H54 (cell line): ENCODE measurements at regions not wholly inside any gene's neighbourhood (a gene's known extent, or its start where the extent isn't known, plus 50 kb on each side); places are given as distances from the start of the nearest gene placed in this dataset.
"Not testable (repeated sequence)": the region's sequence is repeated elsewhere in the genome, so short reads cannot be mapped to it uniquely, and the experiment has no call there.

Source experiments
- DNase-seq: peaks from one replicate; pipeline ENCODE4 v3.0.0; 2011; ENCODE audit warnings: low spot score, mixed read lengths; ENCODE audit not compliant: insufficient read length
- FAIRE-seq: peaks from 3 replicates; lab custom pipeline; 2011; peaks lifted over from hg19 to GRCh38; lab: Jason Lieb, UNC
- POLR2A ChIP-seq: IDR thresholded peaks from 2 replicates; pipeline ENCODE4 v1.6.1; 2011; ENCODE audit warnings: low read depth, mild to moderate bottlenecking, low read length

DNA sequence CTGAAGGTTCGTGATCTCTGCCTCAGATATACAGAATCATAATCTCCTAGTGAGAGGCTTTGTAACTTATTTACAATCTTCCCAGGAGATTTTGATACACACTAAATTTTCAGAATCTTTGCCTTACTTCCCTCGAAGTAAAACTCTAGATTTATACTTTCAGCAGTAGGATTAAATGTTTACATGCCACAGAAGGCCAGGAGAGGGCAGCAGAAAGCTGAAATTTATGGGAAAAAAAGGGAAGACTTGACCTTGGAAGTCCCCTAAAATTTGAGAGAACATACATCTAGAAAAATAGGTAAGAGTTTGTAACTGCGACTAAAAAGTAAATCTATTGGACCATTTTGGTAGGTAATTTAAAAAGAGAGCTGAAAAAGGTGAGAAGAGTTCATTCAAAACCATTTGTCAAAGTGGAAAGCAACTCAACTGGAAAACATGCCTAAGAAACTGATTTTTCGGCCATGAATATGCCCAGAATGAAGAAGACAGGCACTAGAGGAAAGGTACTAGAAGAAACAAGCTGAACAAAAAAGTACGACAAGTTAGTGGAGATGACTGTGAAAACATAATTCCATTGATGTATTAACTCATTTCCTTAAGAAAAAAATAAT lies 242.0 kb upstream of the MDGA2 start:
- TF ChIP-seq POLR2A: no peak
- FAIRE-seq (no peak), DNase-seq (no peak)

DNA sequence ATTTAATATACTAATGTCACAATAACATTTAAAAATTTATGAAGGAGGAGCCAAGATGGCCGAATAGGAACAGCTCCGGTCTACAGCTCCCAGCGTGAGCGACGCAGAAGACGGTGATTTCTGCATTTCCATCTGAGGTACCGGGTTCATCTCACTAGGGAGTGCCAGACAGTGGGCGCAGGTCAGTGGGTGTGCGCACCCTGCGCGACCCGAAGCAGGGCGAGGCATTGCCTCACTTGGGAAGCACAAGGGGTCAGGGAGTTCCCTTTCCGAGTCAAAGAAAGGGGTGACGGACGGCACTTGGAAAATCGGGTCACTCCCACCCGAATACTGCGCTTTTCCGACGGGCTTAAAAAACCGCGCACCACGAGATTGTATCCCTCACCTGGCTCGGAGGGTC lies 225.7 kb upstream of the MDGA2 start:
- not testable (repeated sequence) for FAIRE-seq

DNA sequence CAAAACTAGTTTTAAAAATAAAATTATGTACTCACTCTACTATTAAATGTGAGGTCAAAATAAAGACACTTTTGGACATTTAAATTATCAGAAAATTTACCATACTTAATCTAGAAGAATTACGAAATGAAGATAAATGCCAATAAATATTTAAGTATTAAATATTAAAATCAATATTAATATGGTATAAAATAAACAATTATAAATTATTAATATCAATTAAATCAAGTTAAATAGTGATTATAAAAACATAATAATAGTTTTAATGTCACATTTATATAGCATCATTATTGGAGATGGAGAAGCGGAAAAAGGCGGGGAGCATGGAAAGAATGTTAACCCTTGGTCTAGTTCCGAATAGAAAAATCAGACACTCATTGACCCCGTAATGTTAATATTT lies 224.3 kb upstream of the MDGA2 start:
- DNase-seq (no peak), FAIRE-seq (no peak)
- TF ChIP-seq POLR2A: no peak

More for the DNA sequence above, 225.7 kb upstream of the MDGA2 start:
- not testable (repeated sequence) for DNase-seq

- FAIRE-seq (no peak), DNase-seq (no peak)
- no peak for TF ChIP-seq POLR2A
These were observed 198.9 kb upstream of the MDGA2 start for GRCh38 chr14:47874350-47874749.

DNA sequence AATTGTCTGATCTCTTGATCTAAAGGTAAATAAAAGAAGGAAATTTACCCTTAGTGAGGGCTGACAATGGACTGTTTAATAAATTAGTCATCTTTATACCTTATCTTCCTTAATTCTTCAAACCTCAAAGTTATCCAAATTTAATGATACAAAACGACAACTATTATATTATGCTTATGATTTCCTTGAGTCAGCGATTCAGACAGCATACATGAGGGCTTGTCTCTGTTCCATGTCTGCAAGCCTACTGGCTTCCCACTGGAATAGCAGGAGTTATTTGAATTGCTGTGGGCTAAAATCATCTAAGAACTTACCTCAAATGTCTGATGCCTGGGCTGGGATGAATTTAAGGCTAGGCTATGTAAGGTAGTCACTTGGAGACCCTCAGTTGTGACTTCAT lies 197.2 kb upstream of the MDGA2 start:
- DNase-seq (no peak), FAIRE-seq (no peak)
- no peak for TF ChIP-seq POLR2A

GRCh38 chr14:47863441-47863840 lies 188.0 kb upstream of the MDGA2 start:
- TF ChIP-seq POLR2A: no peak
- no peak for FAIRE-seq
- no peak for DNase-seq

DNA sequence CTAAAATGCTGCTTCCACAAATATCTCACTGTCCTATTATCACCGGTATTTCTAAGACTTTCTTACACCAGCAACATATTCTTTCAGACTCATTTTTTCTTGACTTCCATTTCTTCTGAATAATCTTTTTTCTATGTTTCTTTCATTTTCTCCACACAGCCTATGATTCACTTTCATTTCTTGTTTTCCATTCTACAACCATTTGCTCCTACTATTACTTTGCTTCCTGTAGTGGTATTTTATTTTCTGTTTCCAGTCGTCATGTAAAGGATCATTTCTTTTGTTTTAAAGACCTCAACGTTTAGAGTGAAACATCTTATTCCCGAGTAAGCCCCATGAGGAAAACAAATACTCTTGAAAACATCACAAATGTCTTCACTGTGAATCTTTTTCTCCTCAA lies 182.2 kb upstream of the MDGA2 start:
- DNase-seq (no peak), FAIRE-seq (no peak)
- no peak for TF ChIP-seq POLR2A

GRCh38 chr14:47852278-47852677 lies 176.9 kb upstream of the MDGA2 start:
- FAIRE-seq: no peak
- DNase-seq: no peak
- TF ChIP-seq POLR2A: no peak

GRCh38 chr14:47846008-47846407 lies 170.6 kb upstream of the MDGA2 start:
- no peak for TF ChIP-seq POLR2A
- no peak for DNase-seq
- FAIRE-seq: no peak

GRCh38 chr14:47843236-47843635 lies 167.8 kb upstream of the MDGA2 start:
- TF ChIP-seq POLR2A: no peak
- no peak for FAIRE-seq

DNA sequence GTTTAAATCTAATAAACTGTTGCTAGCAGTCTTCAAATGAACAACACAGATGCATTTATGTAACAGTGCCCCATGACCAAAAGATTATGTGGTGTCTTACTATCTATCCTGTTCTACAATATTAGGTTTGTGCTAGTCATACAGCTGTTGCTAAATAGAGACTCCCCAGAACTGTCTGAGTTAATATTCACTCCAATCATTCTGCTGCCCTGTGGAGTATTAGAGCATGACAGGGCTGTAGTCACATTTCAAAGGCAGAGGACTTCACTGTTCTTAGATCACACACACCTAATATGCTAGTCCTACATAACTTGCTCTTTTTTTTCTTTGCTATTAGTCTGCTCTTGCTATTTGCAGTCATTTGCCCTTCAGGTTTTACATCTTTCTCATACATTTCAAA lies 157.6 kb upstream of the MDGA2 start:
- DNase-seq (no peak), FAIRE-seq (no peak)
- no peak for TF ChIP-seq POLR2A

More at GRCh38 chr14:47843236-47843635, 167.8 kb upstream of the MDGA2 start:
- DNase-seq: no peak

- FAIRE-seq: no peak
- no peak for TF ChIP-seq POLR2A
- DNase-seq: no peak
These were observed 151.4 kb upstream of the MDGA2 start for GRCh38 chr14:47826809-47827208.

GRCh38 chr14:47822326-47822725 lies 146.9 kb upstream of the MDGA2 start:
- FAIRE-seq: no peak
- no peak for TF ChIP-seq POLR2A

GRCh38 chr14:47821135-47821534 lies 145.7 kb upstream of the MDGA2 start:
- DNase-seq (no peak), FAIRE-seq (no peak)
- TF ChIP-seq POLR2A: no peak

More at GRCh38 chr14:47822326-47822725, 146.9 kb upstream of the MDGA2 start:
- no peak for DNase-seq

DNA sequence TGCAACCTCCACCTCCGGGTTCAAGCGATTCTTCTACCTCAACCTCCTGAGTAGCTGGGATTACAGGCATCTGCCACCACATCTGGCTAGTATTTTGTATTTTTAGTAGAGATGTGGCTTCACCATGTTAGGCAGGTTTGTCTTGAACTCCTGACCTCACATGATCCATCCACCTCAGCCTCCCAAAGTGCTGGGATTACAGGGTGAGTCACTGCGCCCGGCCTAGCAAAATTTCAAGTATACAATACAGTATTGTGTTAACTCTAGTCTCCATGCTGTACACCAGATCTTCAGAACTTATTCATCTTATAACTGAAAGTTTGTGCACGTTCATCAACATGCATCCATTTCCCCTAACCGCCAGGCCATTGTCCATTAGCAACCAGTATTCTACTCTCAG lies 115.1 kb upstream of the MDGA2 start:
- DNase-seq (no peak), FAIRE-seq (no peak)
- no peak for TF ChIP-seq POLR2A
